NT2/D1 (cell line): ENCODE measurements at regions not wholly inside any gene's neighbourhood (a gene's known extent, or its start where the extent isn't known, plus 50 kb on each side); places are given as distances from the start of the nearest gene placed in this dataset.

ENCODE experiments used
- YY1 ChIP-seq: IDR thresholded peaks from 2 replicates; pipeline ENCODE4 v1.6.1; 2011; ENCODE audit not compliant: insufficient read length, insufficient read depth
- ZNF274 ChIP-seq: IDR thresholded peaks from 2 replicates; pipeline ENCODE4 v1.6.1; 2011; ENCODE audit warnings: mild to moderate bottlenecking, low read depth, low read length

GRCh38 chr15:56817321-56818080 is 84.2 kb upstream of the ZNF280D start:
- TF ChIP-seq YY1 (no peak), ZNF274 (no peak)
